Progenitor cell of endocrine pancreas (in vitro differentiated cells): ENCODE measurements at regions not wholly inside any gene's neighbourhood (a gene's known extent, or its start where the extent isn't known, plus 50 kb on each side); places are given as distances from the start of the nearest gene placed in this dataset.

Experiments used
- DNase-seq: peaks from one replicate; pipeline ENCODE4 v3.0.0; 2021; ENCODE audit warnings: low spot score; ENCODE audit not compliant: unreplicated experiment
- H3K27ac Mint-ChIP-seq: 2 replicates; pipeline ENCODE4 v1.8.0; 2021; ENCODE audit warnings: mild to moderate bottlenecking, moderate library complexity, mixed read lengths
- H3K27me3 Mint-ChIP-seq: 2 replicates; pipeline ENCODE4 v1.8.0; 2021; ENCODE audit warnings: mixed read lengths
- H3K36me3 Mint-ChIP-seq: 2 replicates; pipeline ENCODE4 v1.8.0; 2022; ENCODE audit warnings: mixed read lengths; ENCODE audit not compliant: insufficient read depth
- H3K4me1 Mint-ChIP-seq: 2 replicates; pipeline ENCODE4 v1.8.0; 2021; ENCODE audit warnings: low read depth, mixed read lengths
- H3K4me3 Mint-ChIP-seq: 2 replicates; pipeline ENCODE4 v1.8.0; 2021; ENCODE audit warnings: low read depth, mild to moderate bottlenecking, moderate library complexity, mixed read lengths
- H3K9me3 Mint-ChIP-seq: 2 replicates; pipeline ENCODE4 v1.8.0; 2021; ENCODE audit warnings: low read depth, mixed read lengths
- CTCF ChIP-seq: fragments of 200-600 bp; sonication (generic); IDR thresholded peaks from one replicate; pipeline ENCODE4 v1.5.0; 2021; ENCODE audit warnings: antibody characterized with exemption, mild to moderate bottlenecking; ENCODE audit not compliant: unreplicated experiment

- Mint-ChIP-seq H3K4me3 (no peak overlapping the region), H3K27me3 (no peaks in the 10 kb centered on the region), H3K9me3 (no peaks in the 10 kb centered on the region), H3K4me1 (peaks cover 2% of the 10 kb centered on the region), H3K27ac (no peak overlapping the region), H3K36me3 (no peaks in the 10 kb centered on the region)
- DNase-seq, result no peak
- TF ChIP-seq CTCF, result no peak
These were observed 133.8 kb upstream of the CCN2 start for GRCh38 chr6:132084811-132085509.

GRCh38 chr6:132082421-132082820, 131.2 kb upstream of the CCN2 start:
- H3K27ac Mint-ChIP-seq, result no peak overlapping the region
- H3K36me3 Mint-ChIP-seq, result no peaks in the 10 kb centered on the region
- TF ChIP-seq CTCF, result no peak
- H3K4me1 Mint-ChIP-seq, result peaks cover 2% of the 10 kb centered on the region
- no peak overlapping the region for H3K4me3 Mint-ChIP-seq
- H3K27me3 Mint-ChIP-seq, result no peaks in the 10 kb centered on the region
- no peak for DNase-seq
- no peaks in the 10 kb centered on the region for H3K9me3 Mint-ChIP-seq

GRCh38 chr6:132081338-132081737, 130.2 kb upstream of the CCN2 start:
- no peaks in the 10 kb centered on the region for H3K9me3 Mint-ChIP-seq
- no peak for TF ChIP-seq CTCF
- no peak for DNase-seq
- no peaks in the 10 kb centered on the region for H3K36me3 Mint-ChIP-seq
- no peaks in the 10 kb centered on the region for H3K27me3 Mint-ChIP-seq
- no peak overlapping the region for H3K27ac Mint-ChIP-seq
- no peak overlapping the region for H3K4me3 Mint-ChIP-seq
- H3K4me1 Mint-ChIP-seq, result peaks cover 2% of the 10 kb centered on the region

- DNase-seq, result no peak
- Mint-ChIP-seq H3K27ac (no peak overlapping the region), H3K27me3 (no peaks in the 10 kb centered on the region), H3K4me1 (no peaks in the 10 kb centered on the region), H3K9me3 (no peaks in the 10 kb centered on the region), H3K4me3 (no peak overlapping the region), H3K36me3 (no peaks in the 10 kb centered on the region)
- TF ChIP-seq CTCF, result no peak
These were observed 128.1 kb upstream of the CCN2 start for GRCh38 chr6:132079286-132079685.

GRCh38 chr6:132076452-132076851, 125.3 kb upstream of the CCN2 start:
- H3K27ac Mint-ChIP-seq, result no peak overlapping the region
- no peaks in the 10 kb centered on the region for H3K36me3 Mint-ChIP-seq
- no peak for DNase-seq
- no peak overlapping the region for H3K4me3 Mint-ChIP-seq
- H3K27me3 Mint-ChIP-seq, result no peaks in the 10 kb centered on the region
- H3K4me1 Mint-ChIP-seq, result peaks cover 4% of the 10 kb centered on the region
- no peaks in the 10 kb centered on the region for H3K9me3 Mint-ChIP-seq
- no peak for TF ChIP-seq CTCF
